Tibial nerve (tissue), 4 donors: ENCODE measurements at regions not wholly inside any gene's neighbourhood (a gene's known extent, or its start where the extent isn't known, plus 50 kb on each side); places are given as distances from the start of the nearest gene placed in this dataset.

Source experiments
- DNase-seq, 2 donors: peaks; one replicate each; pipeline ENCODE4 v3.0.0-alpha.2; 2019; ENCODE audit warnings: low spot score in 2 of 2
- H3K27ac ChIP-seq, 4 donors: fragments of 200-600 bp; sonication (generic) in 3 of 4; one replicate each; pipeline ENCODE4 v1.5.1; 2017 to 2019; ENCODE audit warnings: mild to moderate bottlenecking in 1 of 4
- H3K27me3 ChIP-seq, 2 donors: fragments of 200-600 bp; sonication (generic) in 1 of 2; one replicate each; pipeline versions ENCODE4 v1.5.1 to v1.6.0; 2017 to 2019
- H3K36me3 ChIP-seq, 3 donors: fragments of 200-600 bp; sonication (generic); one replicate each; pipeline ENCODE4 v1.5.1; 2018 to 2019
- H3K4me1 ChIP-seq, 4 donors: fragments of 200-600 bp; sonication (generic) in 3 of 4; one replicate each; pipeline ENCODE4 v1.5.1; 2017 to 2019
- H3K4me3 ChIP-seq, 4 donors: fragments of 200-600 bp; sonication (generic) in 3 of 4; one replicate each; pipeline ENCODE4 v1.5.1; 2017 to 2019; ENCODE audit warnings: mild to moderate bottlenecking in 1 of 4, moderate library complexity in 1 of 4
- H3K9me3 ChIP-seq, 4 donors: fragments of 200-600 bp; sonication (generic) in 3 of 4; one replicate each; pipeline ENCODE4 v1.5.1; 2017 to 2019
- CTCF ChIP-seq, 5 experiments: fragments of 200-600 bp in 3 of 5; fragments of 450-650 bp in 2 of 5; sonication (generic) in 3 of 5; IDR thresholded peaks; one replicate each; pipeline ENCODE4 v1.5.1; 2016 to 2019; ENCODE audit warnings: antibody characterized with exemption in 5 of 5, mild to moderate bottlenecking in 3 of 5, moderate library complexity in 2 of 5
- EP300 ChIP-seq, 2 donors: sonication (generic); formaldehyde crosslinking; IDR thresholded peaks; one replicate each; pipeline ENCODE4 v1.6.1; 2017; ENCODE audit warnings: antibody characterized with exemption in 2 of 2, mild to moderate bottlenecking in 1 of 2
- POLR2A ChIP-seq, 2 donors: fragments of 450-650 bp; IDR thresholded peaks; one replicate each; pipeline ENCODE4 v1.6.1; 2017; ENCODE audit warnings: antibody characterized with exemption in 2 of 2, mild to moderate bottlenecking in 2 of 2, moderate library complexity in 2 of 2
- WGBS, 2 donors: methylation state at CpG; one replicate each; pipeline ENCODE4 v1.1.5; 2018; 5-methylcytosine and 5-hydroxymethylcytosine counted together

GRCh38 chr2:236876642-236877041 is 209.0 kb upstream of the COPS8 start:
- Histone ChIP-seq H3K9me3 (no peaks in the 10 kb centered on the region), H3K4me3 (no peak overlapping the region), H3K27me3 (no peaks in the 10 kb centered on the region), H3K27ac (peak overlapping the region in 1 of 4 donors; percentile 35), H3K36me3 (no peaks in the 10 kb centered on the region), H3K4me1 (peaks cover 0 to 8% (median 0%) of the 10 kb centered on the region in 4 donors)
- DNase-seq, result no peak
- TF ChIP-seq CTCF (IDR thresholded peaks at IDR 0.05) (no peak), EP300 (IDR thresholded peaks at IDR 0.05) (no peak), POLR2A (IDR thresholded peaks at IDR 0.05) (no peak)
- 84% methylated on average over 4 of the region's 4 CpGs for WGBS, 2 donors

- DNase-seq, result no peak
- H3K4me1 ChIP-seq, result peaks cover 0 to 8% (median 0%) of the 10 kb centered on the region in 4 donors
- no peaks in the 10 kb centered on the region for H3K27me3 ChIP-seq
- WGBS, 2 donors, result 93 to 98% methylated on average over 2 of the region's 2 CpGs
- H3K4me3 ChIP-seq, result no peak overlapping the region
- TF ChIP-seq CTCF (IDR thresholded peaks at IDR 0.05), result no peak
- no peak for TF ChIP-seq EP300 (IDR thresholded peaks at IDR 0.05)
- TF ChIP-seq POLR2A (IDR thresholded peaks at IDR 0.05), result no peak
- no peaks in the 10 kb centered on the region for H3K9me3 ChIP-seq
- no peak overlapping the region for H3K27ac ChIP-seq
- H3K36me3 ChIP-seq, result no peaks in the 10 kb centered on the region
Observed at GRCh38 chr2:236877972-236878371, 207.7 kb upstream of the COPS8 start.

- peaks cover 0 to 8% (median 0%) of the 10 kb centered on the region in 4 donors for H3K4me1 ChIP-seq
- H3K27ac ChIP-seq, result no peak overlapping the region
- no peaks in the 10 kb centered on the region for H3K27me3 ChIP-seq
- peak in 1 of 2 donors; percentile 2 for DNase-seq
- no peak overlapping the region for H3K4me3 ChIP-seq
- H3K36me3 ChIP-seq, result no peaks in the 10 kb centered on the region
- 83 to 86% methylated on average over 3 of the region's 3 CpGs for WGBS, 2 donors
- H3K9me3 ChIP-seq, result no peaks in the 10 kb centered on the region
- TF ChIP-seq POLR2A (IDR thresholded peaks at IDR 0.05) (no peak), EP300 (IDR thresholded peaks at IDR 0.05) (no peak), CTCF (IDR thresholded peaks at IDR 0.05) (no peak)
Observed at GRCh38 chr2:236879416-236879963, 206.2 kb upstream of the COPS8 start.

- 87 to 90% methylated on average over 2 of the region's 2 CpGs for WGBS, 2 donors
- Histone ChIP-seq H3K9me3 (no peaks in the 10 kb centered on the region), H3K4me3 (no peak overlapping the region), H3K27ac (no peak overlapping the region), H3K36me3 (no peaks in the 10 kb centered on the region), H3K4me1 (peaks cover 0 to 3% (median 0%) of the 10 kb centered on the region in 4 donors), H3K27me3 (no peaks in the 10 kb centered on the region)
- no peak for DNase-seq
- TF ChIP-seq POLR2A (IDR thresholded peaks at IDR 0.05) (no peak), EP300 (IDR thresholded peaks at IDR 0.05) (no peak), CTCF (IDR thresholded peaks at IDR 0.05) (no peak)
Observed at GRCh38 chr2:236882074-236882473, 203.6 kb upstream of the COPS8 start.

GRCh38 chr2:236882930-236883329 is 202.8 kb upstream of the COPS8 start:
- 91 to 94% methylated on average over 7 of the region's 7 CpGs for WGBS, 2 donors
- no peak for DNase-seq
- no peaks in the 10 kb centered on the region for H3K36me3 ChIP-seq
- no peaks in the 10 kb centered on the region for H3K27me3 ChIP-seq
- peaks cover 0 to 12% (median 3%) of the 10 kb centered on the region in 4 donors for H3K4me1 ChIP-seq
- H3K4me3 ChIP-seq, result no peak overlapping the region
- H3K27ac ChIP-seq, result no peak overlapping the region
- TF ChIP-seq CTCF (IDR thresholded peaks at IDR 0.05) (no peak), POLR2A (IDR thresholded peaks at IDR 0.05) (no peak), EP300 (IDR thresholded peaks at IDR 0.05) (no peak)
- H3K9me3 ChIP-seq, result no peaks in the 10 kb centered on the region
